AG04449 (cell line): ENCODE measurements at regions not wholly inside any gene's neighbourhood (a gene's known extent, or its start where the extent isn't known, plus 50 kb on each side); places are given as distances from the start of the nearest gene placed in this dataset.
"Not testable (repeated sequence)": the region's sequence is repeated elsewhere in the genome, so short reads cannot be mapped to it uniquely, and the experiment has no call there.

ENCODE experiments used
- CTCF ChIA-PET: fragments of 350-600 bp; formaldehyde crosslinking; extraction: SDS; loops from one replicate; lab custom pipeline; 2021; ENCODE audit warnings: antibody characterized with exemption; lab: Yijun Ruan, JAX
- POLR2A ChIA-PET: fragments of 400-600, 350-600 bp; formaldehyde crosslinking; extraction: SDS; loops from one replicate; lab custom pipeline; 2020; ENCODE audit warnings: antibody characterized with exemption, inconsistent platforms; lab: Yijun Ruan, JAX
- DNase-seq: peaks from one replicate; pipeline ENCODE4 v3.0.0-alpha.2; 2010; ENCODE audit warnings: low read depth, low spot score
- H3K4me3 ChIP-seq: 2 replicates; pipeline ENCODE4 v1.5.1; 2011; ENCODE audit warnings: low read depth, mild to moderate bottlenecking, control low read depth, low read length
- CTCF ChIP-seq: IDR thresholded peaks from one replicate; pipeline ENCODE4 v1.5.1; 2011; ENCODE audit warnings: mild to moderate bottlenecking, moderate library complexity, low read length, control low read depth, inconsistent platforms; ENCODE audit not compliant: insufficient read depth; ENCODE audit errors: missing control alignments

- no peak for TF ChIP-seq CTCF
- no peak for DNase-seq
- CTCF ChIA-PET, result no interaction called here
- POLR2A ChIA-PET, result no interaction called here
- no peak overlapping the region for H3K4me3 ChIP-seq
These were observed 110.8 kb downstream of the PWWP3B start for GRCh38 chrX:106278951-106279350.

DNA sequence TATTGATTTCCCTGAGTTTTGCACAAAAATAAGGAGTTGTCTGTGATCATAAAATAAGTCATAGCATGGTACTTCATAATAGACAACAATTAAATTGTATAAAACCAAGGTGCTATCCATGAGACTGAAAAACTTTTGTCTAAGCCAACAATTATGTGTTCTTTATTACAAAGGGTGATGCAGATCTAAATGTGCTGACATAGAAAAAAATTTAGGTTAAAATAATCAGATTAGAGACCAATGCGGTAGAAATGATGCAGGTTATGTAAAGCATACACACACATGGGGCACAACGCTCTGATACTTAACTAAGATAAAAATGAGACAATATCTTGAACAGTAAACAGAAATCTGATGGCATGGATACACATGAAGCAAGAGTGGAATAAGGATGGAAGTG lies 113.3 kb downstream of the PWWP3B start:
- CTCF ChIA-PET, result no interaction called here
- no peak for DNase-seq
- POLR2A ChIA-PET, result no interaction called here
- H3K4me3 ChIP-seq, result no peak overlapping the region
- TF ChIP-seq CTCF, result no peak

DNA sequence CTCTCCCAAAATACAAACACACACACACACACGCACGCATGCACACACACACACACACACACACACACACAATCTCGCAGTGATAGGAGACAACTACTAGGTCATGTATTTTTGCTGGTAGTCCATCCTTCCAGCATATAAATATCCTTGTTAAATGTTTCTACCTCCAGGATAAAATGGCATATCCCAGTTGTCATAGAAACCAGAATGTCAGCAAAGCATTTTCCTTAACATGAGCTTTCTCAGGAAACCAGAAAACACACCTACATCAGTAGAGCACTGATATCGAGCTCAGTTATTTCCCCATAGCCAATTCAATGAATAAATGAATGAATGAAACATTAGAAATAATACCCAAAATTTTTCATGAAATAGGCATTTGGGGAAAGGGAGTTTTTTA lies 115.7 kb downstream of the PWWP3B start:
- ChIA-PET CTCF (no interaction called here), POLR2A (no interaction called here)
- H3K4me3 ChIP-seq, result no peak overlapping the region
- TF ChIP-seq CTCF, result no peak
- no peak for DNase-seq

DNA sequence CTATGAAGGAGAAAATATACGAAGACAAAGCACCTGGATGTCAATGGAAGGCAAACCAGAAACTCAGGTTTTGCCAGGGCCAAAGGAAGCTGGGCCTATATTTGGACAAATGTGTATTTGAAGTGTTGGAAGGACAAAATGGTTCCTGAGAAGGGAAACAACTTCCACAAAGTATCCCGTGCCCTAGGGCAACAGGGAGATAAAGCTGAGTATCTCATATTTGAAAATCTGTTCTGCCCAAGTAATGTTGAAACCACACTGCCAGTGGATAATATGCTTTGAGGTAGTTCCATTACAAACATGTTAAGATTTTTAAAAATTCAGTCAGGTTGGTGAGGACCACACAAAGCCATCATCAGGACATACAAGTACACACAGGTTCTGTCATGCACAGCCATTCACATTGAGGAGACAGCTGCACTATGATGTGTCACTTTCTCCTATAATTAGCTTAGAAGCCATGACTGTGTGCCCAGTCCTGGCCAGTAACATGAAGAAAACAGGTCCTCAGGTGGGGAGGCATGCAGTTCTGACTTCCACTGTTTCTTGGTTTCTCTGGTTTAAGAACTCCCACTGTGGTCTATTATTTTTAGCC lies 116.4 kb downstream of the PWWP3B start:
- POLR2A ChIA-PET, result no interaction called here
- CTCF ChIA-PET, result no interaction called here
- TF ChIP-seq CTCF, result no peak
- no peak for DNase-seq
- H3K4me3 ChIP-seq, result no peak overlapping the region

DNA sequence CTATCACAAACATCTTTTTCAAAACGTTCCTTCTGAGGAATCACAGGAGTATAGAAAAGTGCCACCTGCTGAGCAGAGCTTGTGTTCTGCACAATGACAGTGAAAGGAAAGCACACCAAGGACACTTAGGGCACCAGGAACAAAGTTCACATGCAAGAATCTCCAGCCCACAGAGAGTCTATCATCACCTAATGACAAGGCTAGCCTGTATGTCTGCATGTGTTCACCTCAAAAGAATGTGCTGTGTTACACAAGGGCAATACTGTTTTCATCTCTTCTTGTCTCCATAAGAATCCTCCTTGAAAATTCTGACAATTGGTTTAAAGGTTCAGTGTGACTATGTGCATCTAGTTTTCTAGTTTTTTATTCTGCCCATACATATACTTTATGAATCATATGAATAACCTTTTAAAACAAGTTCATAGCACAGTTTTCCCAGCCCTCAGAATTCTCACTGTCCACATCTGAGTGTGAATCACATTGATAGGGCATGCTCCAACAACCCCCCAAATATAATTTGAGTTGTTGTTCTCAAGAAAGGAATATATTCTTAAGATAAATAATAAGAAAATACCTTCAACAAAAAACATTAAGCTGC lies 118.0 kb downstream of the PWWP3B start:
- CTCF ChIA-PET, result no interaction called here
- TF ChIP-seq CTCF, result no peak
- no peak for DNase-seq
- H3K4me3 ChIP-seq, result no peak overlapping the region
- POLR2A ChIA-PET, result no interaction called here

- DNase-seq, CTCF ChIA-PET, H3K4me3 ChIP-seq, POLR2A ChIA-PET: not testable (repeated sequence)
These were observed 122.7 kb downstream of the PWWP3B start for GRCh38 chrX:106290778-106291177.

- H3K4me3 ChIP-seq, DNase-seq, CTCF ChIA-PET, POLR2A ChIA-PET: not testable (repeated sequence)
These were observed 123.8 kb downstream of the PWWP3B start for GRCh38 chrX:106291779-106292390.
